Left ventricle myocardium inferior (tissue), 1 donor: ENCODE measurements at regions not wholly inside any gene's neighbourhood (a gene's known extent, or its start where the extent isn't known, plus 50 kb on each side); places are given as distances from the start of the nearest gene placed in this dataset.

Experiments
- DNase-seq: peaks from one replicate; pipeline ENCODE4 v3.0.0-alpha.2; 2020
- H3K27ac ChIP-seq: fragments of 200-600 bp; replicated peaks from 2 replicates; pipeline ENCODE4 v1.8.0; 2021
- H3K27me3 ChIP-seq: fragments of 200-600 bp; 2 replicates; pipeline ENCODE4 v1.8.0; 2021; ENCODE audit warnings: low read depth
- H3K36me3 ChIP-seq: fragments of 200-600 bp; 2 replicates; pipeline ENCODE4 v1.8.0; 2021
- H3K4me1 ChIP-seq: fragments of 200-600 bp; 2 replicates; pipeline ENCODE4 v1.8.0; 2021
- H3K4me3 ChIP-seq: fragments of 200-600 bp; 2 replicates; pipeline ENCODE4 v1.8.0; 2021; ENCODE audit warnings: mild to moderate bottlenecking, moderate library complexity
- H3K9me3 ChIP-seq: fragments of 200-600 bp; replicated peaks from 2 replicates; pipeline ENCODE4 v1.8.0; 2021
- CTCF ChIP-seq: fragments of 200-600 bp; IDR thresholded peaks from 2 replicates; pipeline ENCODE4 v1.8.0; 2021; ENCODE audit warnings: antibody characterized with exemption, mild to moderate bottlenecking, borderline replicate concordance
- intact Hi-C: fragments of 100-400 bp; cut with micrococcal nuclease; formaldehyde crosslinking; loops from one replicate; pipeline ENCODE4 v1.11.0; 2022
- donor health status: DM: no; HTN: yes; CAD: no; lungs with severe emphysema.

- no peak overlapping the region for H3K4me3 ChIP-seq
- peaks cover 7% of the 10 kb centered on the region for H3K27me3 ChIP-seq
- no peak for TF ChIP-seq CTCF
These were observed 315.3 kb upstream of the RPS23 start for GRCh38 chr5:82593481-82593880.

GRCh38 chr5:82591021-82591515 lies 312.9 kb upstream of the RPS23 start:
- no peak for TF ChIP-seq CTCF
- H3K4me3 ChIP-seq, result no peak overlapping the region
- intact Hi-C loops, result no loop called here
- no peak overlapping the region for H3K27ac ChIP-seq
- H3K4me1 ChIP-seq, result no peaks in the 10 kb centered on the region
- no peak for DNase-seq
- no peaks in the 10 kb centered on the region for H3K36me3 ChIP-seq
- H3K27me3 ChIP-seq, result no peaks in the 10 kb centered on the region
- peaks cover 8% of the 10 kb centered on the region for H3K9me3 ChIP-seq

More at GRCh38 chr5:82593481-82593880, 315.3 kb upstream of the RPS23 start:
- Histone ChIP-seq H3K27ac (no peak overlapping the region), H3K9me3 (peaks cover 8% of the 10 kb centered on the region), H3K36me3 (no peaks in the 10 kb centered on the region), H3K4me1 (no peaks in the 10 kb centered on the region)
- intact Hi-C loops, result no loop called here
- DNase-seq, result no peak

GRCh38 chr5:82590112-82590511 lies 312.0 kb upstream of the RPS23 start:
- H3K27me3 ChIP-seq, result no peaks in the 10 kb centered on the region
- intact Hi-C loops, result no loop called here
- TF ChIP-seq CTCF, result no peak

GRCh38 chr5:82586661-82587310 lies 308.6 kb upstream of the RPS23 start:
- no peak overlapping the region for H3K4me3 ChIP-seq
- no peaks in the 10 kb centered on the region for H3K4me1 ChIP-seq
- H3K9me3 ChIP-seq, result peaks cover 24% of the 10 kb centered on the region
- DNase-seq, result no peak
- no peak overlapping the region for H3K27ac ChIP-seq
- H3K27me3 ChIP-seq, result no peaks in the 10 kb centered on the region
- intact Hi-C loops, result no loop called here
- H3K36me3 ChIP-seq, result no peaks in the 10 kb centered on the region
- TF ChIP-seq CTCF, result no peak

More at GRCh38 chr5:82590112-82590511, 312.0 kb upstream of the RPS23 start:
- no peak for DNase-seq
- Histone ChIP-seq H3K27ac (no peak overlapping the region), H3K4me1 (no peaks in the 10 kb centered on the region), H3K4me3 (no peak overlapping the region), H3K9me3 (peaks cover 8% of the 10 kb centered on the region), H3K36me3 (no peaks in the 10 kb centered on the region)

GRCh38 chr5:82586181-82586580 lies 308.0 kb upstream of the RPS23 start:
- intact Hi-C loops, result no loop called here
- no peak overlapping the region for H3K4me3 ChIP-seq
- TF ChIP-seq CTCF, result no peak
- no peak overlapping the region for H3K27ac ChIP-seq
- no peaks in the 10 kb centered on the region for H3K4me1 ChIP-seq
- peaks cover 28% of the 10 kb centered on the region for H3K9me3 ChIP-seq
- DNase-seq, result no peak
- no peaks in the 10 kb centered on the region for H3K36me3 ChIP-seq
- no peaks in the 10 kb centered on the region for H3K27me3 ChIP-seq
